ENCODE measurements at regions not wholly inside any gene's neighbourhood (a gene's known extent, or its start where the extent isn't known, plus 50 kb on each side); places are given as distances from the start of the nearest gene placed in this dataset.

GRCh38 chr2:136376211-136376610 is 258.3 kb upstream of the CXCR4 start:
- TF ChIP-seq GATA2 (IDR thresholded peaks at IDR 0.05; ENCODE audit: low read depth, low read length): no peak
- no peak for TF ChIP-seq GATA3 (IDR thresholded peaks at IDR 0.05; ENCODE audit: low read depth, low read length)

Measured in SH-SY5Y (cell line).